Stimulated activated CD4-positive, alpha-beta T cell treated with anti-CD3 and anti-CD28 coated beads, Interleukin-15, amount 100 ng/mL, for 24 hours (primary cell): ENCODE measurements at regions not wholly inside any gene's neighbourhood (a gene's known extent, or its start where the extent isn't known, plus 50 kb on each side); places are given as distances from the start of the nearest gene placed in this dataset.
A peak's percentile ranks its signal among the peaks of the same experiment; 100 is the strongest.

Source experiments
- DNase-seq: peaks from one replicate; pipeline ENCODE4 v3.0.0-alpha.2; 2020

GRCh38 chr12:81950871-81951270, 191.7 kb upstream of the PPFIA2 start:
- DNase-seq = no peak

- DNase-seq = no peak
Measured at GRCh38 chr12:81949841-81950308, 190.7 kb upstream of the PPFIA2 start.

GRCh38 chr12:81949416-81949815, 190.3 kb upstream of the PPFIA2 start:
- no peak for DNase-seq

GRCh38 chr12:81944886-81945285, 185.7 kb upstream of the PPFIA2 start:
- no peak for DNase-seq

- DNase-seq = no peak
Measured at GRCh38 chr12:81942594-81942993, 183.4 kb upstream of the PPFIA2 start.

- DNase-seq = no peak
Measured at GRCh38 chr12:81930037-81930436, 170.9 kb upstream of the PPFIA2 start.

- DNase-seq = peak; percentile 14
Measured at GRCh38 chr12:81896771-81897170, 137.6 kb upstream of the PPFIA2 start.

GRCh38 chr12:81888961-81889360, 129.8 kb upstream of the PPFIA2 start:
- no peak for DNase-seq

- DNase-seq = no peak
Measured at GRCh38 chr12:81888106-81888740, 129.1 kb upstream of the PPFIA2 start.

- no peak for DNase-seq
Measured at GRCh38 chr12:81874586-81874985, 115.4 kb upstream of the PPFIA2 start.

- no peak for DNase-seq
Measured at GRCh38 chr12:81874166-81874565, 115.0 kb upstream of the PPFIA2 start.

GRCh38 chr12:81872400-81872799, 113.2 kb upstream of the PPFIA2 start:
- no peak for DNase-seq

- no peak for DNase-seq
Measured at GRCh38 chr12:81866081-81866480, 106.9 kb upstream of the PPFIA2 start.

- DNase-seq = no peak
Measured at GRCh38 chr12:81863406-81863805, 104.3 kb upstream of the PPFIA2 start.

GRCh38 chr12:81859521-81859920, 100.4 kb upstream of the PPFIA2 start:
- no peak for DNase-seq

GRCh38 chr12:81843599-81843998, 84.4 kb upstream of the PPFIA2 start:
- DNase-seq = no peak

- DNase-seq = peak; percentile 71
Measured at GRCh38 chr12:81835783-81836182, 76.6 kb upstream of the PPFIA2 start.

- DNase-seq = no peak
Measured at GRCh38 chr12:81819991-81820633, 61.0 kb upstream of the PPFIA2 start.

GRCh38 chr12:81815611-81816010, 56.5 kb upstream of the PPFIA2 start:
- DNase-seq = no peak

- DNase-seq = no peak
Measured at GRCh38 chr12:81811778-81812125, 52.6 kb upstream of the PPFIA2 start.

GRCh38 chr12:81811061-81811777, 52.1 kb upstream of the PPFIA2 start:
- no peak for DNase-seq

- DNase-seq = no peak
Measured at GRCh38 chr12:81809829-81810595, 50.9 kb upstream of the PPFIA2 start.

- DNase-seq = no peak
Measured at GRCh38 chr12:81809113-81809777, 50.1 kb upstream of the PPFIA2 start.
